HCT116 (cell line): ENCODE measurements at regions not wholly inside any gene's neighbourhood (a gene's known extent, or its start where the extent isn't known, plus 50 kb on each side); places are given as distances from the start of the nearest gene placed in this dataset.

Experiments
- ATAC-seq: fragments of 200-7000 bp; cut with Tn5 transposase; 2 replicates; pipeline ENCODE4 v1.9.1; 2020; ENCODE audit warnings: mild to moderate bottlenecking, moderate library complexity
- BruUV-seq: library from RNA; stranded (reverse); fragments of 400-500 nt; replicated peaks from 2 replicates; lab custom pipeline; 2021; lab: Mats Ljungman, UMichigan
- CTCF ChIA-PET: fragments of 300-600 bp; sonication (Branson Sonifier 250); formaldehyde crosslinking; loops from one replicate; lab custom pipeline; 2021; ENCODE audit warnings: antibody characterized with exemption; lab: Charles Lee
- POLR2A ChIA-PET: fragments of 300-600, 350-600 bp; sonication (Branson Sonifier 250); formaldehyde crosslinking; loops from one replicate; lab custom pipeline; 2021; ENCODE audit warnings: antibody characterized with exemption; lab: Charles Lee
- RAD21 ChIA-PET, 2 experiments: fragments of 300-600 bp; sonication (Branson Sonifier 250); formaldehyde crosslinking; loops; one replicate each; lab custom pipeline; 2023; ENCODE audit warnings: low total read pairs in 2 of 2; ENCODE audit not compliant: uncharacterized antibody in 2 of 2, unreplicated experiment in 2 of 2, low non-redundant PET in 1 of 2; lab: Charles Lee
- DNase-seq: peaks from one replicate; pipeline ENCODE4 v3.0.0-alpha.2; 2010; ENCODE audit warnings: low read depth, low spot score
- H2AFZ ChIP-seq: fragments of 200-600 bp; shearing (Covaris generic), sonication (generic); 2 replicates; pipeline ENCODE4 v1.6.1; 2017; ENCODE audit warnings: low read depth, mixed run types, mixed read lengths, antibody characterized with exemption, low read length; ENCODE audit not compliant: poor library complexity, severe bottlenecking
- H3K27ac ChIP-seq: 2 replicates; pipeline ENCODE4 v1.5.1; 2012; ENCODE audit warnings: low read depth, low read length
- H3K27me3 ChIP-seq: fragments of 200-600 bp; sonication (generic); 2 replicates; pipeline ENCODE4 v1.6.1; 2016; ENCODE audit warnings: mixed run types, low read length, mixed read lengths; ENCODE audit not compliant: insufficient read depth
- H3K36me3 ChIP-seq, 2 experiments: fragments of 200-500 bp in 1 of 2; fragments of 200-600 bp in 1 of 2; sonication (Bioruptor generic) in 1 of 2; sonication (generic) in 1 of 2; 2 replicates each; pipeline versions ENCODE4 v1.5.1 to v1.6.1; 2014 to 2016; ENCODE audit warnings: low read length in 2 of 2, inconsistent platforms in 1 of 2, mixed read lengths in 1 of 2, mixed run types in 1 of 2; ENCODE audit not compliant: insufficient read depth in 2 of 2, control insufficient read depth in 1 of 2
- H3K4me1 ChIP-seq, 2 experiments: fragments of 200-600 bp in 1 of 2; sonication (generic) in 1 of 2; 2 replicates each; pipeline versions ENCODE4 v1.5.1 to v1.6.1; 2012 to 2017; ENCODE audit warnings: low read length in 2 of 2, inconsistent platforms in 1 of 2, mild to moderate bottlenecking in 1 of 2, mixed read lengths in 1 of 2, mixed run types in 1 of 2, moderate library complexity in 1 of 2; ENCODE audit not compliant: insufficient read depth in 2 of 2, control insufficient read depth in 1 of 2
- H3K4me2 ChIP-seq: fragments of 200-600 bp; sonication (generic); 2 replicates; pipeline ENCODE4 v1.6.1; 2017; ENCODE audit warnings: mixed run types, low read length, mixed read lengths
- H3K4me3 ChIP-seq, 2 experiments: fragments of 200-600 bp in 1 of 2; sonication (generic) in 1 of 2; replicated peaks in 1 of 2; 2 replicates each; pipeline ENCODE4 v1.5.1; 2011 to 2016; ENCODE audit warnings: low read length in 2 of 2, control low read depth in 1 of 2, low read depth in 1 of 2, mild to moderate bottlenecking in 1 of 2, mixed read lengths in 1 of 2, mixed run types in 1 of 2
- H3K79me2 ChIP-seq: fragments of 200-600 bp; sonication (generic); 2 replicates; pipeline ENCODE4 v1.6.1; 2017; ENCODE audit warnings: mild to moderate bottlenecking, mixed run types, low read length, moderate library complexity, mixed read lengths; ENCODE audit not compliant: insufficient read depth
- H3K9ac ChIP-seq: fragments of 200-600 bp; sonication (generic); 2 replicates; pipeline ENCODE4 v1.6.1; 2016; ENCODE audit warnings: low read length, mixed read lengths
- H3K9me2 ChIP-seq: fragments of 200-600 bp; sonication (generic), shearing (Covaris generic); 2 replicates; pipeline ENCODE4 v1.6.1; 2017; ENCODE audit warnings: mixed run types, mild to moderate bottlenecking, moderate library complexity; ENCODE audit not compliant: insufficient read depth
- H3K9me3 ChIP-seq, 2 experiments: fragments of 200-500 bp in 1 of 2; fragments of 200-600 bp in 1 of 2; sonication (Bioruptor generic) in 1 of 2; sonication (generic) in 1 of 2; 2 replicates each; pipeline ENCODE4 v1.6.1; 2014 to 2017; ENCODE audit warnings: low read length in 2 of 2, mixed read lengths in 2 of 2, inconsistent platforms in 1 of 2, low read depth in 1 of 2, mild to moderate bottlenecking in 1 of 2, mixed run types in 1 of 2, moderate library complexity in 1 of 2; ENCODE audit not compliant: control insufficient read depth in 1 of 2, insufficient read depth in 1 of 2
- H4K20me1 ChIP-seq: fragments of 200-600 bp; sonication (generic), shearing (Covaris generic); 2 replicates; pipeline ENCODE4 v1.6.1; 2017; ENCODE audit warnings: mixed run types, mild to moderate bottlenecking, moderate library complexity; ENCODE audit not compliant: insufficient read depth
- EZH2phosphoT487 ChIP-seq: fragments of 200-600 bp; IDR thresholded peaks from 2 replicates; pipeline ENCODE4 v1.6.1; 2018; ENCODE audit warnings: antibody characterized with exemption, borderline replicate concordance
- POLR2A ChIP-seq: IDR thresholded peaks from 2 replicates; pipeline ENCODE4 v1.7.0; 2011; ENCODE audit warnings: borderline replicate concordance; ENCODE audit not compliant: insufficient read depth, insufficient read length; ENCODE audit errors: extremely low read depth
- ZFX ChIP-seq: fragments of 450-650 bp; IDR thresholded peaks from 2 replicates; pipeline ENCODE4 v1.6.1; 2017
- intact Hi-C: fragments of 100-400 bp; cut with micrococcal nuclease; formaldehyde crosslinking; loops from 2 replicates; pipeline ENCODE4 v1.10.0; 2022
- TF ChIP-seq, protein P1 (sequence below), 3 experiments: fragments of 200-600 bp in 1 of 3; sonication (generic) in 1 of 3; IDR thresholded peaks in 2 of 3; conservative IDR thresholded peaks in 1 of 3; 2 replicates each; pipeline ENCODE4 v1.5.1; 2012 to 2017; ENCODE audit warnings: low read depth in 2 of 3, low read length in 2 of 3, antibody characterized with exemption in 1 of 3, borderline replicate concordance in 1 of 3, control low read depth in 1 of 3, mild to moderate bottlenecking in 1 of 3, mixed read lengths in 1 of 3, mixed run types in 1 of 3, moderate library complexity in 1 of 3; ENCODE audit not compliant: insufficient read depth in 1 of 3
- TF ChIP-seq, protein P2 (sequence below): IDR thresholded peaks from 2 replicates; pipeline ENCODE4 v1.6.1; 2012; ENCODE audit warnings: low read depth

DNA sequence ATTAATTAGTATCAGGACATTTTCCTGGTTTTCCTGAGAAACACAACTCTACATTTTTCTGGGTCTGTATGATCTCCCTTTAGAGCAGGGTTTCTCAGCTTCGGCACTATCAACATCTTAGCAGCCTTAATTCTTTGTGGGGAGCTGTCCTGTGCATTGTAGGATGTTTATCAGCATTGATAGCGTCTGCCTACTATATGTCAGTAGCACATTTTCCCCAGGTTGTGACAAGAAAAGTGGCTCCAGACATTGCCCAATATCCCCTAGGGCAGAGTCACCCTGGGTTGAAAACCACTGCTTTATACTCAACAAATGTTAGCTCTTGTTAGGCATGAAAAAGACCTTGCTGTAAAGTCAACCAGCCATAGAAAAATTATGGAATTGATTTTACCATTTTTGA lies 195.1 kb upstream of the FMN2 start (continued):
- no peak for TF ChIP-seq EZH2phosphoT487

DNA sequence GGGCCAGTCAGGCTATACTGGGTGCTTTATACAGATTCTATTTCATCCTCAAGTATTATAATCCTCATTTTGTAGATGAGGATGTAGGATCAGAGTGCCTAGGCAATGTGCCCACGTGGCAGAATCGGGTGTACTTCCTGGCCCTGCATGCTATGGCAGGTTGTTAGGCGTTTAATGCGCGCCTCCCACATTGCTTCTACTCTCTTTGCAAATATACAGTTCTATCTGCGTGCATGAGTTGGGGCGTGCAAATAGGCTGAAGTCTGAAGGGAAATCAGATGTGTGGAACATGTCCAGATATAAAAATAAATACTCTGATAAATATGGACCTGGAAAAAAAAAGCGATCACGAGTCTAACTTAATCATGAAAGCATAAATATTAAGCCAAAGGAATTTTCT lies 194.7 kb upstream of the FMN2 start:
- CTCF ChIA-PET, result no interaction called here

More for the DNA sequence above, 194.7 kb upstream of the FMN2 start:
- intact Hi-C loops, result loop anchor here (5.0 kb wide), 2 partner anchors 490 to 1645 kb away; no protein-coding TSS in a partner anchor
- Histone ChIP-seq H3K79me2 (no peaks in the 10 kb centered on the region), H4K20me1 (no peaks in the 10 kb centered on the region), H3K4me3 (no peak overlapping the region), H3K9me2 (no peaks in the 10 kb centered on the region), H3K36me3 (no peaks in the 10 kb centered on the region), H3K27me3 (no peaks in the 10 kb centered on the region), H3K27ac (no peak overlapping the region), H3K9ac (no peak overlapping the region), H3K9me3 (peaks cover 0 to 8% of the 10 kb centered on the region in 2 experiments; a peak in 1 of 4 replicates), H3K4me1 (no peaks in the 10 kb centered on the region), H2AFZ (no peak overlapping the region), H3K4me2 (no peak overlapping the region)
- ATAC-seq (no peak), DNase-seq (no peak)
- ChIA-PET POLR2A (no interaction called here), RAD21 (no interaction called here)
- no TSS peak for BruUV-seq
- TF ChIP-seq, protein P1, sequence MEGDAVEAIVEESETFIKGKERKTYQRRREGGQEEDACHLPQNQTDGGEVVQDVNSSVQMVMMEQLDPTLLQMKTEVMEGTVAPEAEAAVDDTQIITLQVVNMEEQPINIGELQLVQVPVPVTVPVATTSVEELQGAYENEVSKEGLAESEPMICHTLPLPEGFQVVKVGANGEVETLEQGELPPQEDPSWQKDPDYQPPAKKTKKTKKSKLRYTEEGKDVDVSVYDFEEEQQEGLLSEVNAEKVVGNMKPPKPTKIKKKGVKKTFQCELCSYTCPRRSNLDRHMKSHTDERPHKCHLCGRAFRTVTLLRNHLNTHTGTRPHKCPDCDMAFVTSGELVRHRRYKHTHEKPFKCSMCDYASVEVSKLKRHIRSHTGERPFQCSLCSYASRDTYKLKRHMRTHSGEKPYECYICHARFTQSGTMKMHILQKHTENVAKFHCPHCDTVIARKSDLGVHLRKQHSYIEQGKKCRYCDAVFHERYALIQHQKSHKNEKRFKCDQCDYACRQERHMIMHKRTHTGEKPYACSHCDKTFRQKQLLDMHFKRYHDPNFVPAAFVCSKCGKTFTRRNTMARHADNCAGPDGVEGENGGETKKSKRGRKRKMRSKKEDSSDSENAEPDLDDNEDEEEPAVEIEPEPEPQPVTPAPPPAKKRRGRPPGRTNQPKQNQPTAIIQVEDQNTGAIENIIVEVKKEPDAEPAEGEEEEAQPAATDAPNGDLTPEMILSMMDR (IDR thresholded peaks at IDR 0.05 in 2 of 3, conservative IDR thresholded peaks at IDR 0.05 in 1 of 3; ENCODE audit: borderline replicate concordance in 1 of 3, insufficient read depth in 1 of 3, low read depth in 2 of 3, low read length in 2 of 3), result no peak
- TF ChIP-seq ZFX (no peak), POLR2A (no peak)
- TF ChIP-seq, protein P2, sequence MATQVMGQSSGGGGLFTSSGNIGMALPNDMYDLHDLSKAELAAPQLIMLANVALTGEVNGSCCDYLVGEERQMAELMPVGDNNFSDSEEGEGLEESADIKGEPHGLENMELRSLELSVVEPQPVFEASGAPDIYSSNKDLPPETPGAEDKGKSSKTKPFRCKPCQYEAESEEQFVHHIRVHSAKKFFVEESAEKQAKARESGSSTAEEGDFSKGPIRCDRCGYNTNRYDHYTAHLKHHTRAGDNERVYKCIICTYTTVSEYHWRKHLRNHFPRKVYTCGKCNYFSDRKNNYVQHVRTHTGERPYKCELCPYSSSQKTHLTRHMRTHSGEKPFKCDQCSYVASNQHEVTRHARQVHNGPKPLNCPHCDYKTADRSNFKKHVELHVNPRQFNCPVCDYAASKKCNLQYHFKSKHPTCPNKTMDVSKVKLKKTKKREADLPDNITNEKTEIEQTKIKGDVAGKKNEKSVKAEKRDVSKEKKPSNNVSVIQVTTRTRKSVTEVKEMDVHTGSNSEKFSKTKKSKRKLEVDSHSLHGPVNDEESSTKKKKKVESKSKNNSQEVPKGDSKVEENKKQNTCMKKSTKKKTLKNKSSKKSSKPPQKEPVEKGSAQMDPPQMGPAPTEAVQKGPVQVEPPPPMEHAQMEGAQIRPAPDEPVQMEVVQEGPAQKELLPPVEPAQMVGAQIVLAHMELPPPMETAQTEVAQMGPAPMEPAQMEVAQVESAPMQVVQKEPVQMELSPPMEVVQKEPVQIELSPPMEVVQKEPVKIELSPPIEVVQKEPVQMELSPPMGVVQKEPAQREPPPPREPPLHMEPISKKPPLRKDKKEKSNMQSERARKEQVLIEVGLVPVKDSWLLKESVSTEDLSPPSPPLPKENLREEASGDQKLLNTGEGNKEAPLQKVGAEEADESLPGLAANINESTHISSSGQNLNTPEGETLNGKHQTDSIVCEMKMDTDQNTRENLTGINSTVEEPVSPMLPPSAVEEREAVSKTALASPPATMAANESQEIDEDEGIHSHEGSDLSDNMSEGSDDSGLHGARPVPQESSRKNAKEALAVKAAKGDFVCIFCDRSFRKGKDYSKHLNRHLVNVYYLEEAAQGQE, result no peak
